ENCODE measurements at regions not wholly inside any gene's neighbourhood (a gene's known extent, or its start where the extent isn't known, plus 50 kb on each side); places are given as distances from the start of the nearest gene placed in this dataset.

GRCh38 chr10:121217331-121217730 is 366.2 kb downstream of the WDR11 start:
- no peak for TF ChIP-seq POLR2A (IDR thresholded peaks at IDR 0.05)
- no peak for TF ChIP-seq CTCF (IDR thresholded peaks at IDR 0.05)
